ENCODE measurements at regions not wholly inside any gene's neighbourhood (a gene's known extent, or its start where the extent isn't known, plus 50 kb on each side); places are given as distances from the start of the nearest gene placed in this dataset.

GRCh38 chr13:79679334-79679733, 198.4 kb downstream of the NDFIP2 start:
- POLR2A ChIA-PET, result interaction anchor here (0.5 to 0.8 kb wide), 3 partner anchors 87 to 656 kb away, joined by 3 to 5 read pairs (median 3); no protein-coding TSS in a partner anchor
- in situ Hi-C loops (cut with MboI), result loop anchor here (5.0 to 10.0 kb wide), 2 partner anchors 685 to 1338 kb away; no protein-coding TSS in a partner anchor
- no TSS peak for BruUV-seq (replicated peaks)

More at GRCh38 chr13:79679334-79679733, 198.4 kb downstream of the NDFIP2 start:
- DNase-seq (ENCODE audit: low read depth, low spot score), result no peak
- H3K9me3 ChIP-seq (replicated peaks; ENCODE audit: control insufficient read depth, insufficient read depth, low read length), result no peaks in the 10 kb centered on the region
- peak; percentile 92 for TF ChIP-seq SMARCA5 (IDR thresholded peaks at IDR 0.05)
- TF ChIP-seq, protein P1, sequence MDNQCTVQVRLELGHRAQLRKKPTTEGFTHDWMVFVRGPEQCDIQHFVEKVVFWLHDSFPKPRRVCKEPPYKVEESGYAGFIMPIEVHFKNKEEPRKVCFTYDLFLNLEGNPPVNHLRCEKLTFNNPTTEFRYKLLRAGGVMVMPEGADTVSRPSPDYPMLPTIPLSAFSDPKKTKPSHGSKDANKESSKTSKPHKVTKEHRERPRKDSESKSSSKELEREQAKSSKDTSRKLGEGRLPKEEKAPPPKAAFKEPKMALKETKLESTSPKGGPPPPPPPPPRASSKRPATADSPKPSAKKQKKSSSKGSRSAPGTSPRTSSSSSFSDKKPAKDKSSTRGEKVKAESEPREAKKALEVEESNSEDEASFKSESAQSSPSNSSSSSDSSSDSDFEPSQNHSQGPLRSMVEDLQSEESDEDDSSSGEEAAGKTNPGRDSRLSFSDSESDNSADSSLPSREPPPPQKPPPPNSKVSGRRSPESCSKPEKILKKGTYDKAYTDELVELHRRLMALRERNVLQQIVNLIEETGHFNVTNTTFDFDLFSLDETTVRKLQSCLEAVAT (IDR thresholded peaks at IDR 0.05), result 0 out of 2 replicates have a peak, but pooled peaks have one; percentile 38
- 0 out of 2 replicates have a peak, but pooled peaks have one; percentile 21 for TF ChIP-seq YY1 (IDR thresholded peaks at IDR 0.05; ENCODE audit: low read depth, low read length)
- TF ChIP-seq, protein P2, sequence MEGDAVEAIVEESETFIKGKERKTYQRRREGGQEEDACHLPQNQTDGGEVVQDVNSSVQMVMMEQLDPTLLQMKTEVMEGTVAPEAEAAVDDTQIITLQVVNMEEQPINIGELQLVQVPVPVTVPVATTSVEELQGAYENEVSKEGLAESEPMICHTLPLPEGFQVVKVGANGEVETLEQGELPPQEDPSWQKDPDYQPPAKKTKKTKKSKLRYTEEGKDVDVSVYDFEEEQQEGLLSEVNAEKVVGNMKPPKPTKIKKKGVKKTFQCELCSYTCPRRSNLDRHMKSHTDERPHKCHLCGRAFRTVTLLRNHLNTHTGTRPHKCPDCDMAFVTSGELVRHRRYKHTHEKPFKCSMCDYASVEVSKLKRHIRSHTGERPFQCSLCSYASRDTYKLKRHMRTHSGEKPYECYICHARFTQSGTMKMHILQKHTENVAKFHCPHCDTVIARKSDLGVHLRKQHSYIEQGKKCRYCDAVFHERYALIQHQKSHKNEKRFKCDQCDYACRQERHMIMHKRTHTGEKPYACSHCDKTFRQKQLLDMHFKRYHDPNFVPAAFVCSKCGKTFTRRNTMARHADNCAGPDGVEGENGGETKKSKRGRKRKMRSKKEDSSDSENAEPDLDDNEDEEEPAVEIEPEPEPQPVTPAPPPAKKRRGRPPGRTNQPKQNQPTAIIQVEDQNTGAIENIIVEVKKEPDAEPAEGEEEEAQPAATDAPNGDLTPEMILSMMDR (IDR thresholded peaks at IDR 0.05 in 2 of 3, conservative IDR thresholded peaks at IDR 0.05 in 1 of 3; ENCODE audit: control insufficient read depth in 2 of 3, extremely low read depth in 1 of 3, insufficient read depth in 1 of 3, low read depth in 3 of 3, low read length in 3 of 3), result peak; percentile 70 to 90 (median 83)
- TF ChIP-seq RAD21 (IDR thresholded peaks at IDR 0.05; ENCODE audit: insufficient read depth, low read depth, low read length), result peak; percentile 88
- TF ChIP-seq SMC3 (IDR thresholded peaks at IDR 0.05; ENCODE audit: borderline replicate concordance, low read length), result peak; percentile 62; the same call in 1 of the 2 replicates
- no peak for TF ChIP-seq SUPT20H (IDR thresholded peaks at IDR 0.05; ENCODE audit: borderline replicate concordance, control insufficient read depth, low read depth, low read length)
- 0 out of 2 replicates have a peak, but pooled peaks have one; percentile 39 for TF ChIP-seq RB1 (IDR thresholded peaks at IDR 0.05; ENCODE audit: borderline replicate concordance)
- no peak for TF ChIP-seq HDAC6 (IDR thresholded peaks at IDR 0.05; ENCODE audit: unreplicated experiment)
- TF ChIP-seq NKRF (conservative IDR thresholded peaks at IDR 0.05), result no peak
- no peaks in the 10 kb centered on the region for H3K79me2 ChIP-seq (ENCODE audit: control insufficient read depth, insufficient read depth, low read length)
- intact Hi-C loops (cut with micrococcal nuclease; ENCODE audit: unreplicated experiment), result loop anchor here (1.0 to 5.0 kb wide), 3 partner anchors 663 to 1338 kb away; partner anchors contain the start of gene SPRY2
- H3K4me2 ChIP-seq (ENCODE audit: control insufficient read depth, insufficient read depth), result no peak overlapping the region
- no peak overlapping the region for H2AFZ ChIP-seq (ENCODE audit: control insufficient read depth, low read depth, low read length)
- no peaks in the 10 kb centered on the region for H3K36me3 ChIP-seq (ENCODE audit: control insufficient read depth in 2 of 2, insufficient read depth in 2 of 2, low read length in 1 of 2)
- 0% methylated on average over 2 of the region's 2 CpGs for WGBS (ENCODE audit: insufficient coverage, insufficient replicate concordance, low lambda C conversion rate, missing lambda C conversion rate)
- ChIA-PET CTCF (interaction anchor here (0.5 to 4.2 kb wide), 77 partner anchors 8 to 1491 kb away, joined by 3 to 44 read pairs (median 4); partner anchors contain the start of gene SPRY2), RAD21 (ENCODE audit: unreplicated experiment) (interaction anchor here (0.6 to 3.4 kb wide), 58 partner anchors 12 to 1491 kb away, joined by 3 to 33 read pairs (median 4); partner anchors contain the start of gene SPRY2), SMC1A (ENCODE audit: uncharacterized antibody, unreplicated experiment) (interaction anchor here (0.7 to 3.8 kb wide), 50 partner anchors 10 to 1374 kb away, joined by 3 to 27 read pairs (median 4); partner anchors contain the start of gene SPRY2)
- H3K27me3 ChIP-seq (replicated peaks in 1 of 2; ENCODE audit: control insufficient read depth in 2 of 2, insufficient read depth in 2 of 2, low read length in 1 of 2), result no peaks in the 10 kb centered on the region
- no peak overlapping the region for H3K9ac ChIP-seq (ENCODE audit: control insufficient read depth, insufficient read depth, low read length)
- no peak overlapping the region for H3K27ac ChIP-seq (ENCODE audit: control insufficient read depth, insufficient read depth)
- peak; percentile 87 for ATAC-seq
- no peaks in the 10 kb centered on the region for H4K20me1 ChIP-seq (ENCODE audit: control insufficient read depth, insufficient read depth)
- H3K4me3 ChIP-seq, result no peak overlapping the region
- H3K4me1 ChIP-seq (ENCODE audit: control insufficient read depth, insufficient read depth, low read length), result no peaks in the 10 kb centered on the region
- peak; percentile 61 for FAIRE-seq

Data from GM12878 (cell line).